ENCODE measurements at regions not wholly inside any gene's neighbourhood (a gene's known extent, or its start where the extent isn't known, plus 50 kb on each side); places are given as distances from the start of the nearest gene placed in this dataset.

DNA sequence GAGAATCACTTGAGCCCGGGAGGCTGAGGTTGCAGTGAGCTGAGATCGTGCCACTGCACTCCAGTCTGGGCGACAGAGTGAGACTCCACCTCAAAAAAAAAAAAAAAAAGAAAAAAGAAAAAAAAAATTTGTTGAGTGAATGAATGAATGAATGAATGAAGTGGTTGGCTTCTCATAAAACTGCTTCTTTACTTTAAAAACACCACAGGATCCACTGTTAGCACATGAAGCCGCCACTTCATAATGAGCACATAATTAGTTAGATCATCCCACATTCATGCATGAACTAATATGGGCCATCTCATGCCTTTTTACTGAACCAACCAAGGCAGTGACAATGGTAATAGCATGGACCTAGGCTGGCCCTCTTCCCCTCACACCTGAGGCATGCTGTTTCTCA, 135.0 kb upstream of the XYLT1 start:
- no peak overlapping the region for H3K4me3 Mint-ChIP-seq
- peaks cover 5% of the 10 kb centered on the region for H3K4me1 Mint-ChIP-seq
- TF ChIP-seq, protein P1, sequence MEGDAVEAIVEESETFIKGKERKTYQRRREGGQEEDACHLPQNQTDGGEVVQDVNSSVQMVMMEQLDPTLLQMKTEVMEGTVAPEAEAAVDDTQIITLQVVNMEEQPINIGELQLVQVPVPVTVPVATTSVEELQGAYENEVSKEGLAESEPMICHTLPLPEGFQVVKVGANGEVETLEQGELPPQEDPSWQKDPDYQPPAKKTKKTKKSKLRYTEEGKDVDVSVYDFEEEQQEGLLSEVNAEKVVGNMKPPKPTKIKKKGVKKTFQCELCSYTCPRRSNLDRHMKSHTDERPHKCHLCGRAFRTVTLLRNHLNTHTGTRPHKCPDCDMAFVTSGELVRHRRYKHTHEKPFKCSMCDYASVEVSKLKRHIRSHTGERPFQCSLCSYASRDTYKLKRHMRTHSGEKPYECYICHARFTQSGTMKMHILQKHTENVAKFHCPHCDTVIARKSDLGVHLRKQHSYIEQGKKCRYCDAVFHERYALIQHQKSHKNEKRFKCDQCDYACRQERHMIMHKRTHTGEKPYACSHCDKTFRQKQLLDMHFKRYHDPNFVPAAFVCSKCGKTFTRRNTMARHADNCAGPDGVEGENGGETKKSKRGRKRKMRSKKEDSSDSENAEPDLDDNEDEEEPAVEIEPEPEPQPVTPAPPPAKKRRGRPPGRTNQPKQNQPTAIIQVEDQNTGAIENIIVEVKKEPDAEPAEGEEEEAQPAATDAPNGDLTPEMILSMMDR (conservative IDR thresholded peaks at IDR 0.05): no peak
- DNase-seq (ENCODE audit: low read depth, low spot score): no peak
- peaks cover 21% of the 10 kb centered on the region for H3K27me3 Mint-ChIP-seq (ENCODE audit: low read depth)
- no peaks in the 10 kb centered on the region for H3K9me3 Mint-ChIP-seq
- H3K36me3 Mint-ChIP-seq (ENCODE audit: low read depth): no peaks in the 10 kb centered on the region
- no peak overlapping the region for H3K27ac Mint-ChIP-seq (ENCODE audit: unreplicated experiment)

DNA sequence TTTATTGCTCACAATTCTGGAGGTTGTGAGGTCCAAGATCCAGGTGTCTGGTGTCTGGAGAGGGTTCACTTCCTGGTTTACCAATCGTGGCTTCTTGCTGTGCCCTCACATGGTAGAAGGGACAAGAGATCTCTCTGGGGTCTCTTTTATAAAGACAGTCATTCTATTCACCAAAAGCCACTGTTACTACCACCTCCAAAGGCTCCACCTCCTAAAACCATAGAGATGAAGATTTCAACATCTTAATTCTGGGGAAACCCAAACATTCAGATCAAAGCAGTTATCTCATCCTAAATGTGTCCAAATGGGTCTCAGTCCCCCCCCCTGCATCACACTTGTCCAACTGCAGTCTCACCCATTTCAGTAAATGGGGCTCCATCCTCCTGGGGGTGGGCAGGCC, 132.9 kb upstream of the XYLT1 start:
- TF ChIP-seq, protein P1 (conservative IDR thresholded peaks at IDR 0.05): no peak
- H3K27ac Mint-ChIP-seq (ENCODE audit: unreplicated experiment): no peak overlapping the region
- H3K9me3 Mint-ChIP-seq: no peaks in the 10 kb centered on the region
- H3K36me3 Mint-ChIP-seq (ENCODE audit: low read depth): no peaks in the 10 kb centered on the region
- no peak overlapping the region for H3K4me3 Mint-ChIP-seq
- DNase-seq (ENCODE audit: low read depth, low spot score): no peak
- H3K4me1 Mint-ChIP-seq: peaks cover 5% of the 10 kb centered on the region
- H3K27me3 Mint-ChIP-seq (ENCODE audit: low read depth): peaks cover 17% of the 10 kb centered on the region

DNA sequence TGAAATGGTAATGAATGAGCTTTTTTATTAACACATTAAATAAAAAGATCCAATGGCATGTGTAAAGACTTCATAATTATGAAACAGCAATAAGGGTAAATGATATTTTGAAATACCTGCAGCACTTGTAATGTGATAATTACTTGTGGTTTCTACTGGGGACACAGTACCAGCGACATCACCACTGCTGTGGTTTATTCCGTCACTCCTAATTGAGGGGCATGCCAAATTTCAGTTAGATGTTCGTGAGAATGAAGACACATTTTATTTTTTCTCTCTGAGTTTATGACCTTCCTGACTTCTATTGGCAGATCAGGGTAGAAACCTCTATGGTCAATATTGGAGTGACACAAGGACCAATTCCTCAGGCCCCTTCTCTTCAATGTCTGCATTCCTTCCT, 131.9 kb upstream of the XYLT1 start:
- no peak overlapping the region for H3K27ac Mint-ChIP-seq (ENCODE audit: unreplicated experiment)
- H3K36me3 Mint-ChIP-seq (ENCODE audit: low read depth): no peaks in the 10 kb centered on the region
- TF ChIP-seq, protein P1 (conservative IDR thresholded peaks at IDR 0.05): no peak
- H3K4me1 Mint-ChIP-seq: peaks cover 5% of the 10 kb centered on the region
- DNase-seq (ENCODE audit: low read depth, low spot score): no peak
- H3K9me3 Mint-ChIP-seq: peaks cover 2% of the 10 kb centered on the region
- peaks cover 12% of the 10 kb centered on the region for H3K27me3 Mint-ChIP-seq (ENCODE audit: low read depth)
- H3K4me3 Mint-ChIP-seq: no peak overlapping the region

DNA sequence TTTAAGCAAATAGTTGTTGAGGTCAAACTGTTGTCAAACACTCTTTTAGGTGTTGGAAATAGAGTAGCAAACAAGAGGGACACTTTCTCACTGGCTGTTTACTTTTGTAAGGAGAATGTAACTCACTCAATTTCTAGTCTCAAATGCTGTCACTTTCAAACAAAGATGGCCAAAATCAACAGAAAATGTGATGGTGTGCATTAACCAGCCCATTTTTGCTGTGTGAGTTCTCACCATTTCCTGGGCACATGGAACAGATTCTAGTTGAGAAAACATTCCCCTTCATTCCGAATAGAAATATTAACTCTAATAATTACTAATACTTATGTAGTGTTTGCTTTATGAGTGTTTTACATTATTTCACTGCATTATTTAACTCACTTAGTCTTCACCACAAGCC, 128.2 kb upstream of the XYLT1 start:
- H3K27me3 Mint-ChIP-seq (ENCODE audit: low read depth): no peaks in the 10 kb centered on the region
- H3K9me3 Mint-ChIP-seq: peaks cover 2% of the 10 kb centered on the region
- no peak overlapping the region for H3K4me3 Mint-ChIP-seq
- peaks cover 6% of the 10 kb centered on the region for H3K4me1 Mint-ChIP-seq
- DNase-seq (ENCODE audit: low read depth, low spot score): no peak
- no peak overlapping the region for H3K27ac Mint-ChIP-seq (ENCODE audit: unreplicated experiment)
- H3K36me3 Mint-ChIP-seq (ENCODE audit: low read depth): no peaks in the 10 kb centered on the region
- TF ChIP-seq, protein P1 (conservative IDR thresholded peaks at IDR 0.05): no peak

DNA sequence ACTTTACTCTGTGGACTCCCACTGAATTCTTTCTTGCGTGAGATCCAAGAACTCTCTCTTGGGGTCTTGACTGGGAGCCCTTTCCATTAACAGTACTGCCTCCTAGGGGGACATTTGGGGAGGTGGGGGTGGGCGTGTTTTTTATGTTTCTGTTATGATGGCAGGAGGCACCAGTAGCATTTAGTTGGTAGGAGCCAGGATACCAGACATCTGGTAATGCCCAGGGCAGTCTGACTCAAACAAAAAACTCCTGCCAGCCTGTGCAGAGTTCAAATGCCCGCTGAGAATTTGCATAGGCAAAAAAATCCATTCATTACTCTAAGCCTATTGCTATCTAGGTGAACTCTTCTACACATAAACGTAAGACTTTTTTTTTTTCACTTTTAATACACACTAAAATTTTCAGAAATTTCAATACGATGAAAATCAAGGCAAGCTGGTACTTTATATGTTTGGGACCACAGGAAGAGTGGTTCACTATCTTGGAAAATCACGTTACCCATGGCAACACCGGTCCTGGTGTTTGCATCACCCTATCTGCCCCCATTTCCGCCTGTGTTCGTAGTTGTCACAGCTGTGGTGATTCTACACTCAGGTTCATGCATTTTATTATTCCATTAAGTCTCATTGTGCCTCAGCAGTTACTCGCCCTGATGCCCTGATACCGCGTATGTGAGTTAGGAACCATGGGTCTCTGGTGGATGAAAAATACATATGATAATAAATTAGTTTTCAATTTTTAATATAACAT, 121.1 kb upstream of the XYLT1 start:
- Mint-ChIP-seq H3K27me3 (ENCODE audit: low read depth) (no peaks in the 10 kb centered on the region), H3K36me3 (ENCODE audit: low read depth) (no peaks in the 10 kb centered on the region), H3K4me3 (no peak overlapping the region), H3K4me1 (peaks cover 18% of the 10 kb centered on the region), H3K9me3 (no peaks in the 10 kb centered on the region), H3K27ac (ENCODE audit: unreplicated experiment) (no peak overlapping the region)
- TF ChIP-seq, protein P1 (conservative IDR thresholded peaks at IDR 0.05): no peak
- no peak for DNase-seq (ENCODE audit: low read depth, low spot score)
